ENCODE measurements at regions not wholly inside any gene's neighbourhood (a gene's known extent, or its start where the extent isn't known, plus 50 kb on each side); places are given as distances from the start of the nearest gene placed in this dataset.

DNA sequence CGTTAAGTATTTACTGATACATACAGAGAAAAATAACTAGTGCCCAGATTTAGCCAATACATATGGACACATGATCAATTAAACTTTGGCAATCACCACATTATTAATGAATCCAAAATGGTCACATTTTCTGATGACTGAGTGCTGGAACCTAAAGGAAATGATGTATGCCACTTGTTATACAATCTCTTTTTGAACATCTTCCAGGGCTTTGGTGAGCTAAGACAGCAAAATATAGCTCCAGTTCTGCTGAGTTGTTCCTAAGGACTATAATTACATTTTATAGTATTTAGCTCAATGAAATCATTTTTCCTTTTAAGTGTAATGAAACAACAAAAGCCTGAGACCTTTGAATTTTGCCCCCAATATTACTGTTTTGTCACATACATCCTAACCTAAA lies 329.1 kb upstream of the ATP2B1 start:
- Mint-ChIP-seq H3K4me3 (no peak overlapping the region), H3K4me1 (no peaks in the 10 kb centered on the region), H3K9me3 (no peaks in the 10 kb centered on the region), H3K27me3 (ENCODE audit: low read depth) (no peaks in the 10 kb centered on the region; the same call in 1 of the 2 replicates), H3K36me3 (ENCODE audit: insufficient read depth in 1 of 3, low read depth in 3 of 3) (no peaks in the 10 kb centered on the region), H3K27ac (no peak overlapping the region)
- H2BK15ac ChIP-seq (ENCODE audit: low read depth, low read length), result no peak overlapping the region
- no peak overlapping the region for H3K18ac ChIP-seq (ENCODE audit: insufficient read length, low read depth, low read length)
- H3K4me1 ChIP-seq (ENCODE audit: insufficient read depth, low read length), result no peaks in the 10 kb centered on the region
- no CpG with 5 or more reads among the region's 1 CpG for WGBS (ENCODE audit: extremely low coverage, insufficient read length, low lambda C conversion rate)
- H2BK12ac ChIP-seq (ENCODE audit: insufficient read length, low read depth, low read length), result no peak overlapping the region
- H3K9ac ChIP-seq (ENCODE audit: extremely low read depth, insufficient read length, low read length), result no peak overlapping the region
- no peak overlapping the region for H4K5ac ChIP-seq (ENCODE audit: insufficient read length, low read depth, low read length)
- no peak overlapping the region for H3K27ac ChIP-seq (ENCODE audit: insufficient read length, low read depth, low read length)
- no peak overlapping the region for H2BK20ac ChIP-seq (ENCODE audit: low read depth, low read length, poor library complexity, severe bottlenecking)
- no peak overlapping the region for H2AFZ ChIP-seq (ENCODE audit: low read length)
- no peaks in the 10 kb centered on the region for H3K9me3 ChIP-seq (ENCODE audit: control insufficient read depth, low read depth, low read length)
- H3K79me1 ChIP-seq (ENCODE audit: insufficient read depth, low read depth, low read length, poor library complexity, severe bottlenecking), result no peaks in the 10 kb centered on the region
- no peak overlapping the region for H2BK5ac ChIP-seq (ENCODE audit: insufficient read length, low read length)
- H4K20me1 ChIP-seq (ENCODE audit: control insufficient read depth, insufficient read depth, insufficient read length), result no peaks in the 10 kb centered on the region
- H3T11ph ChIP-seq (ENCODE audit: low read length), result no peak overlapping the region
- no peak overlapping the region for H3K14ac ChIP-seq (ENCODE audit: insufficient read depth, low read length)
- H2BK120ac ChIP-seq (ENCODE audit: low read depth, low read length, poor library complexity, severe bottlenecking), result no peak overlapping the region
- H3K79me2 ChIP-seq (ENCODE audit: insufficient read depth, low read length), result no peaks in the 10 kb centered on the region
- no peak overlapping the region for H4K8ac ChIP-seq (replicated peaks; ENCODE audit: insufficient read length, low read depth, low read length)
- H4K91ac ChIP-seq (ENCODE audit: insufficient read length, low read depth, low read length), result no peak overlapping the region
- TF ChIP-seq, protein P1, sequence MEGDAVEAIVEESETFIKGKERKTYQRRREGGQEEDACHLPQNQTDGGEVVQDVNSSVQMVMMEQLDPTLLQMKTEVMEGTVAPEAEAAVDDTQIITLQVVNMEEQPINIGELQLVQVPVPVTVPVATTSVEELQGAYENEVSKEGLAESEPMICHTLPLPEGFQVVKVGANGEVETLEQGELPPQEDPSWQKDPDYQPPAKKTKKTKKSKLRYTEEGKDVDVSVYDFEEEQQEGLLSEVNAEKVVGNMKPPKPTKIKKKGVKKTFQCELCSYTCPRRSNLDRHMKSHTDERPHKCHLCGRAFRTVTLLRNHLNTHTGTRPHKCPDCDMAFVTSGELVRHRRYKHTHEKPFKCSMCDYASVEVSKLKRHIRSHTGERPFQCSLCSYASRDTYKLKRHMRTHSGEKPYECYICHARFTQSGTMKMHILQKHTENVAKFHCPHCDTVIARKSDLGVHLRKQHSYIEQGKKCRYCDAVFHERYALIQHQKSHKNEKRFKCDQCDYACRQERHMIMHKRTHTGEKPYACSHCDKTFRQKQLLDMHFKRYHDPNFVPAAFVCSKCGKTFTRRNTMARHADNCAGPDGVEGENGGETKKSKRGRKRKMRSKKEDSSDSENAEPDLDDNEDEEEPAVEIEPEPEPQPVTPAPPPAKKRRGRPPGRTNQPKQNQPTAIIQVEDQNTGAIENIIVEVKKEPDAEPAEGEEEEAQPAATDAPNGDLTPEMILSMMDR (conservative IDR thresholded peaks at IDR 0.05), result no peak
- H3K56ac ChIP-seq (ENCODE audit: insufficient read length, low read depth, low read length), result no peak overlapping the region
- H3K23ac ChIP-seq (ENCODE audit: insufficient read length, low read depth, low read length), result no peak overlapping the region
- no peaks in the 10 kb centered on the region for H3K23me2 ChIP-seq (ENCODE audit: insufficient read length, low read depth, low read length, poor library complexity, severe bottlenecking)
- no peak overlapping the region for H3K4me2 ChIP-seq (ENCODE audit: insufficient read depth, insufficient read length, low read length)
- no peak overlapping the region for H2AK5ac ChIP-seq (ENCODE audit: insufficient read length, low read length)
- H3K27me3 ChIP-seq (ENCODE audit: insufficient read depth, low read length), result no peaks in the 10 kb centered on the region
- DNase-seq, result no peak
- no peak overlapping the region for H3K4ac ChIP-seq (ENCODE audit: low read depth, low read length)

Data from H9 (cell line).